Thoracic aorta (tissue), 2 donors: ENCODE measurements at regions not wholly inside any gene's neighbourhood (a gene's known extent, or its start where the extent isn't known, plus 50 kb on each side); places are given as distances from the start of the nearest gene placed in this dataset.

Experiments
- ATAC-seq: fragments of 150-250 bp; one replicate; pipeline ENCODE4 v1.8.0; 2017; ENCODE audit warnings: low read depth; ENCODE audit not compliant: insufficient number of reproducible peaks, low FRiP score
- DNase-seq: peaks from one replicate; pipeline ENCODE4 v3.0.0-alpha.2; 2020; ENCODE audit warnings: low spot score
- H3K27ac ChIP-seq, 2 donors: fragments of 200-600 bp; sonication (generic); 1 replicate in 1 of 2; 2 replicates in 1 of 2; pipeline ENCODE4 v1.5.1; 2016; ENCODE audit warnings: mild to moderate bottlenecking in 2 of 2, moderate library complexity in 2 of 2
- H3K27me3 ChIP-seq: fragments of 200-600 bp; sonication (generic); replicated peaks from 2 replicates; pipeline ENCODE4 v1.6.0; 2016; ENCODE audit warnings: mild to moderate bottlenecking; ENCODE audit not compliant: insufficient read depth
- H3K36me3 ChIP-seq: fragments of 200-600 bp; sonication (generic); one replicate; pipeline ENCODE4 v1.5.1; 2016
- H3K4me1 ChIP-seq, 2 donors: fragments of 200-600 bp; sonication (generic); 1 replicate in 1 of 2; 2 replicates in 1 of 2; pipeline versions ENCODE4 v1.5.1 to v1.6.0; 2016; ENCODE audit warnings: low read depth in 2 of 2, mild to moderate bottlenecking in 1 of 2; ENCODE audit not compliant: control insufficient read depth in 1 of 2
- H3K4me3 ChIP-seq: fragments of 200-600 bp; sonication (generic); 2 replicates; pipeline ENCODE4 v1.5.1; 2016; ENCODE audit warnings: mild to moderate bottlenecking
- H3K9me3 ChIP-seq: fragments of 200-600 bp; sonication (generic); 2 replicates; pipeline ENCODE4 v1.5.1; 2016
- CTCF ChIP-seq: fragments of 200-600 bp; sonication (generic); IDR thresholded peaks from one replicate; pipeline ENCODE4 v1.5.1; 2019; ENCODE audit warnings: antibody characterized with exemption

- Histone ChIP-seq H3K4me3 (no peak overlapping the region), H3K36me3 (no peaks in the 10 kb centered on the region), H3K27ac (no peak overlapping the region), H3K9me3 (no peaks in the 10 kb centered on the region), H3K27me3 (no peaks in the 10 kb centered on the region), H3K4me1 (no peaks in the 10 kb centered on the region)
- ATAC-seq, result no peak
- no peak for DNase-seq
- no peak for TF ChIP-seq CTCF
Measured at GRCh38 chr12:3336606-3337311, 154.2 kb upstream of the PRMT8 start.

- Histone ChIP-seq H3K4me3 (no peak overlapping the region), H3K27ac (no peak overlapping the region), H3K36me3 (no peaks in the 10 kb centered on the region), H3K9me3 (no peaks in the 10 kb centered on the region), H3K27me3 (no peaks in the 10 kb centered on the region), H3K4me1 (no peaks in the 10 kb centered on the region)
- ATAC-seq, result no peak
- no peak for DNase-seq
- TF ChIP-seq CTCF, result no peak
Measured at GRCh38 chr12:3337944-3338343, 153.1 kb upstream of the PRMT8 start.

GRCh38 chr12:3339221-3339620 is 151.8 kb upstream of the PRMT8 start:
- H3K36me3 ChIP-seq, result no peaks in the 10 kb centered on the region
- H3K9me3 ChIP-seq, result no peaks in the 10 kb centered on the region
- ATAC-seq (no peak), DNase-seq (no peak)
- TF ChIP-seq CTCF, result no peak
- no peaks in the 10 kb centered on the region for H3K4me1 ChIP-seq
- H3K27ac ChIP-seq, result no peak overlapping the region
- no peak overlapping the region for H3K4me3 ChIP-seq
- H3K27me3 ChIP-seq, result no peaks in the 10 kb centered on the region

GRCh38 chr12:3341594-3341993 is 149.4 kb upstream of the PRMT8 start:
- Histone ChIP-seq H3K4me1 (no peaks in the 10 kb centered on the region), H3K36me3 (no peaks in the 10 kb centered on the region), H3K27ac (no peak overlapping the region), H3K4me3 (no peak overlapping the region), H3K9me3 (no peaks in the 10 kb centered on the region), H3K27me3 (no peaks in the 10 kb centered on the region)
- ATAC-seq (no peak), DNase-seq (no peak)
- TF ChIP-seq CTCF, result no peak

GRCh38 chr12:3342051-3342450 is 149.0 kb upstream of the PRMT8 start:
- DNase-seq (no peak), ATAC-seq (no peak)
- Histone ChIP-seq H3K27me3 (no peaks in the 10 kb centered on the region), H3K9me3 (no peaks in the 10 kb centered on the region), H3K4me1 (no peaks in the 10 kb centered on the region), H3K4me3 (no peak overlapping the region), H3K27ac (no peak overlapping the region), H3K36me3 (no peaks in the 10 kb centered on the region)
- TF ChIP-seq CTCF, result no peak
